SK-N-DZ (cell line): ENCODE measurements at regions not wholly inside any gene's neighbourhood (a gene's known extent, or its start where the extent isn't known, plus 50 kb on each side); places are given as distances from the start of the nearest gene placed in this dataset.
A peak's percentile ranks its signal among the peaks of the same experiment; 100 is the strongest.
"Not testable (repeated sequence)": the region's sequence is repeated elsewhere in the genome, so short reads cannot be mapped to it uniquely, and the experiment has no call there.

Source experiments
- DNase-seq: peaks from one replicate; pipeline ENCODE4 v3.0.0-alpha.2; 2015; ENCODE audit warnings: low spot score

DNA sequence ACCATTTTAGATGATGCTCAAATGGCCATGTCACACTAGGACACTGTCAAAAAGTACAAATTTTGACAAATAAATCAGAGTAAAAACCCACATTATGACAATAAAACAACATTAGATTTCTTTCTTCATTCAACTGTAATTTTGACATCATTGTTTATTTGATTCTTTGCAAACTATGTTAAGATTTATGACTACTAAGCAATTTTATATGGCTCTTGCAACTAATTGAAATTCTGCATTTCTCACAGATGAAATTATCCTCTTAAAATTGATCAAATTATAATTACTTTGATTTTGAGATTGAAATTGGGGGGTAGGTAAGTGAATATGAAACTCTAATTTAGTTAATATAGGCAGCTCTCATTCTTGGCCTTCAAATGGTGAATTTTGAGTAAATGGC lies 59.8 kb downstream of the ATOH1 start:
- DNase-seq: no peak

DNA sequence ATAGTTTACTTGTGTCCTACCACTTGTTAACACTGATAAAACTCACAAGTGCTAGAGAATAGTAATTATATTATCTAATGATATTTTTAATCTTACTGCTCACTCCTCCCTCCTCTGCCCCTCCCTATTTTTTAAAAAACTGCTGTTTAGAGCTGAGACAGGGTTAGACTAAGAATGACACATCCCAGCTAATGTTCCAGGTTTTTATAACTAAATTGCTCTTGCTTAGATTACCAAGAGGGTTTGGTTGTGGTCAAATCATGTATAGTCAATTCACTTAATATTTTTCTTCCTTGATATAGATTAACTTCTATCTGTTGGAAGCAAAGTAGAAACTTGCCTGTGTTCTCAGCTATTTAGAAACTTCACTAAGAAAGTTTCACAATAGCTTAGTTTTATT lies 60.2 kb downstream of the ATOH1 start:
- no peak for DNase-seq

DNA sequence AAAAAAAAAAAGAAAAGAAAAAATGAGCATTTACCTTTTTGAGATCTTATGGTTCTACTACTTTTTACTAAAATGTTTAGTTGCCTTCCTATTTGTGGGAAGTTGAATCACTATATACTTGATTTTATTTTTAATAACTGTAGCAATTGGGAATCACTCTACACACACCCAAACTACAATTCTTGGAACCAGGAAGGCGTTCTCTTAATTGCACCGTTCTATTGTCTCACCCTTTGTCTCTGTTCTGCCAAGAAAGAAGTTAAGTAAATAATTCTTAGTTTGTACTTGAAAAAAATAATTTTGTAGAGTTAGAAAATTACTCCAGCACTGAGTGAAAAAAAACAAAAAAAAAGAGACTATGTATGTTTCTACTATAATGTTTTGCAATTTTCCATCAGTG lies 62.7 kb downstream of the ATOH1 start:
- DNase-seq: no peak

DNA sequence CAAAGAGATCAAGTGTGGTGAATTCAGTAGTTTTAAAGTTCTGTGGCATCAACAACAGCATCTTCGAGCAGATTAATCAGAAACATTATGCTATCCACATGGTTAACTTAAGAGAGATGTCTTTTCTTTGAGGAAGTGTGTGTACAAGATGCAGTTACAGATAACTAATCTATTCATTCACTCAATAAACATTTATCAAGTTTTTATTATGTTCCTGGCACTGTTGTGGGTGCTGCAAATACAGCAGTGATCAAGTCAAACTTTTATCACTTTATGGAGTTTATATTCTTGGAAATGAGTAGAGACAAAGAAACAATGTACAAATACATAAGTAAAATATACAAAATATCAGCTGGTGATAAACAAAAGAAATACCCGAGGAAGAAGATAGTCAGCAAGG lies 66.4 kb downstream of the ATOH1 start:
- DNase-seq: no peak

DNA sequence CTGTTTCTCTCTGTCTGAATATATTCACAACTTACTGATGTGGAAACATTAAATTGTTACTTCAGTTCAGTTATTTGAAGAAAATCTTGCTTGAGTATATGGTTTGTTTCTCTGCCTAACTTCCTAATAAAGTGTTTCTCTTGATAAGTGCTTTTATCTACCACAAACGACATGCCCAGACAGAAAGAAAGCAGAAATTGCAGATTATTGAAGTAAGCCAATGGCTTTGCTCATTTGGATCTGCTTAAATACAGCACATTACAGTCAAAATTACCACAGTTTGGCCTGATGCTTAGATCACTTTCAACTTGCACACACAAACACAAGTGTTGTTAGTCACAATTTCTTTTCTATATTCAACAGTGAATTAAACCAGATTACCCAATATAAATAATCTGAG lies 68.0 kb downstream of the ATOH1 start:
- DNase-seq: no peak

DNA sequence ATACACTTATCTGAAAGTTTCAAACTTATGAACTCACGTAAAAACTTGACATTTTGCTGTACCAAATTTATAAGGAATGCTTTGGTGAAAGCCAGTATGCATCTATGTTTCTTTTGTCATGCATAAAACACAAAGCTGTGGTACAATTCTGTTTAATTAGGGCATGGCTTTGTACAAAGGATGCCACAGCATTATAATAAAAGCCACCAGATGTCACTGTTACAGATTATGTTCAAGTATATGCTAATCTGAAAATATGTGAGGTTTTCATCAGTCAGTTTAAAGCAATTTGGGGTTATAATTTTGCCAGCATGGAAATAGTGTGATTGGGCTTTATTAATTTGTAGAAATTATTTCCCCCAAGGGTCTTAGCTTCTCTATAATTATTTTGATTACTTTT lies 69.0 kb downstream of the ATOH1 start:
- peak; percentile 20 for DNase-seq

DNA sequence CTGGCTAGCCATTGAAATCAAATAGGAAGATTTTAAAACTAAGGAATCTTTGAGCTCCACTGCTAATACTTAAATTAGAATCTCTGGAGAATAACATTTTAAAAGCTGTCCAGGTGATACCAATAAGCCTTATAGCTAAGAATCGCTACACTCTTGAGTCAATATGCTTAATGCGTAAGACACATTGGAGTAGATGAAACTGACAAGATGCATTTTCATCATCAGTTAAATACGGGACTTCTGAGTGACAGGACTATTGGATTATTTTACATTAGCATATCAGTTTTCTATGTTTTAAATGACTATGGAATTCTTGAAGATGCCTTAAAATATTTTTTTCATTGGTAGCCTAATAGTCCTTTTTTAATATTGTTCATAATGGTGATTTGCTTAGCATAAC lies 80.2 kb downstream of the ATOH1 start:
- DNase-seq: no peak

DNA sequence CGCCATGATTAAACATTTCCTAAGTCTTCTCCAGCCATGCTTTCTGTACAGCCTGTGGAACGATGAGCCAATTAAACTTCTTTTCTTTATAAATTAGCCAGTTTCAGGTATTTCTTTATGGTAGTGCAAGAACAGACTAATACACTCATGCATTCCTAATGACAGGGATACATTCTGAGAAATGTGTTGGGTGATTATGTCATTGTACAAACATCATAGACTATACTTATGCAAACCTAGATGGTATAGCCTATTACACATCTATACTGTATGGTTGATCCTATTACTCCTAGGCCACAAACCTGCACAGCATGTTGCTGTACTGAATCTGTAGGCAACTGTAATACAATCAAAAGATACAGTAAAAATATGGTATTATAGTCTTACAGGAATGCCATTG lies 83.1 kb downstream of the ATOH1 start:
- DNase-seq: no peak

DNA sequence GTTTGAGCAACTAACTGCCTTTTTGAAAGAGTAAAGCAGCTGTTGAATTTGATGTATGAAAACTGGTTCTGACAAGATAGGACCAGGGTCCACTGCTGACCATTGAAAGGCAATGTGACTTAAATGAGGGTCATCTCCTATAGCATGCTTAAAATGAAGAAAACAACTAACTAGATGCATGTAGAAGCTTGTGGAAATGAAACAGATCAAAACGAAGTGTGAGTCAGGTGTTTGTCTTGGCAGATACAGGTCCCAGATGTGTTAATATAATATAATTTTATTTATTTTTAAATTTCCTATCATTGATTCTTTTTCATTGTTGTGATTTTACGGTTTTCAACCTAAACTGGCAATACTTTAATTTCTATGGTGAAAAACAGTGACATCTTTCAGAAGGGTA lies 83.6 kb downstream of the ATOH1 start:
- DNase-seq: no peak

DNA sequence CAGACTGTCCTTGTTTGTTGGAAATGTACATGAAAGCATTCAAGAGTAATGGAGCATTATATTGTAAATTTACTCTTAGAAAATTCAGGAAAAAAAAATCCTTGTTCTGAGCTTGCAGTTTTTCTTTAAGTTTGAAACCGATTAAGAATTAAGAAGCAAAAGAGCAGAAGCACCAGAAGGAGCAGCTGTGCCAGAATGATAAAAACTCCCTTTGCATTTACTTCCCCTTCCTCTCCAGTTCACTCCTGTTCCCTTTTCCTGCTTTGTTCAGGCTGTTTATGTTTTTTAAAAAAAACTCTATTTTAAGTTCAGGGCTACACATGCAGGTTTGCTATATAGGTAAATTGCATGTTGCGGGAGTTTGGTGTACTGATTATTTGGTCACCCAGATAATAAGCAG lies 90.3 kb downstream of the ATOH1 start:
- no peak for DNase-seq

DNA sequence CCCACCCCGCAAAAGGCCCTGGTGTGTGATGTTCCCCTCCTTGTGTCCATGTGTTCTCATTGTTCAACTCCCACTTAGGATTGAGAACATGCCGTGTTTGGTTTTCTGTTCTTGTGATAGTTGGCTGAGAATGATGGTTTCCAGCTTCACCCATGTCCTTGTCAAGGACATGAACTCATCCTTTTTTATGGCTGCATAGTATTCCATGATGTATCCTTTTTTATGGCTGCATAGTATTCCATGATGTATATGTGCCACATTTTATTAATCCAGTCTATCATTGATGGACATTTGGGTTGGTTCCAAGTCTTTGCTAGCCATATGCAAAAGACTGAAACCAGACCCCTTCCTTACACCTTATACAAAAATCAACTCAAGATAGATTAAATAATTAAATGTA lies 95.0 kb downstream of the ATOH1 start:
- not testable (repeated sequence) for DNase-seq

DNA sequence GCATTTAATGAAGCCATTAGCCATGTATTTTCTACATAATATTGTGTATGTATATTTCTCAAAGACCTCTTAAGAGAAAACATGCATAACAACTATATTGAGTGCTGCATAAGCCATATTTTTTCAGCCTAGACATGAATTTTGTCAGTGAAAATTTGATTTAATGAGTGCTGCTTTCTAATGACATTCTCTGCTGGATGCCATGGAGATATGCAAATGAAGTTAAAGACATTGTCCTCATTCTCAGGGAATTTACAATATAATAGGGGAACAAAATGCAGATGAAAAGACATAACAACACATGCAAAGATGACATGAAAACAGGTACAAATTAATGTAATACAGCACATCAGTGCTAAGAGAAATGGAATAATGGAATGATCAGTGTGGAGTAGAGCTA lies 118.7 kb downstream of the ATOH1 start:
- no peak for DNase-seq

DNA sequence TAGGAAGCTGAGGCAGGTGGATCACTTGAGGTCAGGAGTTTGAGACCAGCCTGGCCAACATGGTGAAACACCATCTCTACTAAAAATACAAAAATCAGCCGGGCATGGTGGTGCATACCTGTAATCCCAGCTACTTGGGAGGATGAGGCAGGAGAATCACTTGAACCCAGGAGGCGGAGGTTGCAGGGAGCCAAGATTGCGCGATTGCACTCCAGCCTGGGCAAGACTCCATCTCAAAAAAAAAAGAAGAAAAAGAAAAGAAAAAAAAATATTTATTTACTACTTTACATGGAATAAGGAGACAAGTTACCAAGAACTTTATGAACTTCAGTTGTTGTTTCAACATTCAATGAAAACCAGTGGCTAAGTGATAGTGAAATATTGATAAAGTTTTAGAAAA lies 121.7 kb downstream of the ATOH1 start:
- DNase-seq: not testable (repeated sequence)

DNA sequence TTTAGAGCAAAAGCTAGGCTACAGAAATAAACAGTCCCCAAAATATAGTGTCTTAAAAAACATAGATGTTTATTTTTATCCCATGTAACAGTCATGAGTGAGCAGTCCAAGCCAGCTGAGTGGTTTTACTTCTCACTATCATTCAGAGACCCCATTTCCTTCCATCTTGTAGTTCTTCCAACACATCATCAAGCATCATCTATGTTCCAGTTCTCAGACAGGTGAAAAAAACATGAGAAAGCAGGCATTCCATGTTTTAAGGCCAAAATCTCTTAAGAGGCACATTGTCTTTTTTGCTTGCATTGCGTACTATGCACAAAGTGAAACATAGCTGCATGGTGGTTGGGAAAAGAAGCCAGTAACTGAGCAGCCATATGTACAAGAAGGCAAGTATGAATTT lies 128.6 kb downstream of the ATOH1 start:
- DNase-seq: no peak

DNA sequence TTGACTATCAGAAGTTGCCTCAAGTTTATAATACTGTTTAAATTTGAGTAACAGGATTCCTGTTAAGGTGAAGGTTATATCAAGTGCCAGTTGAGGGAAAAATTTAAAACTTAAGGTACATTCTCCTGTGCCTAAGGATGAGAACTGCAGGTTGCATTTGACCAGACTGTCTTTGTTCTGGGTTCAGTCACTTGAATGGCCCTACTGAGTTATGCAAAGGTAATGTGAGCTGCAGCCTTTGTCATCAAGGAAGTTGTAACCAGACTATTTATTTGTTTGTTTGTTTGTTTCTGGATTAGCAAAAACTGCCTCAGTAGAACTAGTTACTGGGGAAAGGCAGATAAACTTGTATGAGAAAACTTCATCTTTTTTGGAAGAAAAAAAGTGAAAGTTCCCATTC lies 131.9 kb downstream of the ATOH1 start:
- no peak for DNase-seq

DNA sequence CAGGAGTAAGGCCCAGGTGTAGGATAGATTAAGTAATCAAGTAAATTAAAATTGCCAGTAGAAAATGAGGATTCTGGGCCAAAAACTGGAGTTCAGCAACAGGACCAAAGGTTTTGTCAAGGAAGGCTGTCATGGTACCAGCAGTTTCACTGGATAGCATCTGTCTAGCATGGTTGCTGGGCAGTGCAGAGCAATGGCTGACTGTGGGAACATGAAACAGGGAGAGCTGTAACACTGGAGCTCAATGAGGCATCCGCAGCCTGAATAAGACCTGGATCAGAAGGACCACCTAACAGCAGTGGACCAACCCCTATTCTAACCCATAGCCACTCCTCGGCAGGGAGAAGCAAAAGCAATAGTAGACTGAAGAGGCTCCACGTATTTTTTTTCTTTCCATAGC lies 132.4 kb downstream of the ATOH1 start:
- no peak for DNase-seq

DNA sequence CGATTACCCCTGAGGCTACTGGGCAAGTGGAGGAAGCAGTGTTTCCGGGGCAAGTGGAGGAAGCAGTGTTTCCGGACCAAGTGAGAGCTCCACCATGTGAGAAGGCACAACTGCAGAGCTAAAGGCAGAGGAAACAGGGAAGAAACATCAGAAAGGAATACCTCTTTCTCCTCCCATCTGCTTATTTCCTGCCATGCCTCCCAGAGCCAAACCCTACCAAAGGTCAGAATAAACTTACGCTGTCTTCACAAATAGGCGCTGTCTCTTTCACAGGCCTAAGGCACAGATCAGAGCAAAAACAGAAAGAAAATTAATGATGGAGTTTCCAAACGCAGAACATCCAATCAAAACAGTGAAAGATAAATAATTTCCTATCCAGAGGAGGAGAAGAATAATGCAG lies 153.0 kb downstream of the ATOH1 start:
- DNase-seq: no peak

DNA sequence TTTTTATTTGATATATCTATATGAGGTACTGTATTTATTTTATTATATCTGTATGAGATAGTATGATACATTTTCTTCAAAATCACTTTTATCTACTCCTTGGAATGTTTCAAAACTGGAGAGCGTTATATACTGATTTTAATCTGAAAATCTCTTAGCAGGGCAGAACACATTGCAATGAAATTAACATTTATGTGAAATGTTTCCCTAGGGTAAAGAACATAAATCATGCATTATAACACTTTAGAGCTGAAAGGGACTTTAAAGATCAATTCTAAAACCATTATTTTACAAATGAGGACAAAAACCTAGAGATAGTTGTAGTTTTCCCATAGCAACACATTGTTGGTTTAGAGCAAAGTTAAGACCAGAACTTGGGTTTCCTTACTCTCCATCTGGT lies 153.7 kb downstream of the ATOH1 start:
- no peak for DNase-seq

DNA sequence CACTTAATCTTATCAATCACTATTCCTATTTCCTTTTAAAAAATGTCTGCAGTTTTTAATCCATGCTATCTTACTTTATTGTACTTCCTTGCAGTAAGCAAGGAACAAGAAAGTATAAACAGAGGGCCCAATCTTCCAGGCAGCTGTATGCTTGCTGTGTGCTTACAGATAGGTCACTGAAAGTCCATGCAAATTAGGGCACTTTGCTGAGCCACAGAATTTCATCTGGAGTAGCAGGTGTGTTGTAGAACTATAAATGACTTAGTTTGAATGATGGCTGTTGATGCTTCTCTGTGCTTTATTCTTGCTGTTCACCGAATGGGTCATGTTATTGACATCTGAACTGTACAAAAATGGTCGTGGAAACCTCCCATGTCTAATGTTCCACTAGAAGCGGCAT lies 154.6 kb downstream of the ATOH1 start:
- no peak for DNase-seq

DNA sequence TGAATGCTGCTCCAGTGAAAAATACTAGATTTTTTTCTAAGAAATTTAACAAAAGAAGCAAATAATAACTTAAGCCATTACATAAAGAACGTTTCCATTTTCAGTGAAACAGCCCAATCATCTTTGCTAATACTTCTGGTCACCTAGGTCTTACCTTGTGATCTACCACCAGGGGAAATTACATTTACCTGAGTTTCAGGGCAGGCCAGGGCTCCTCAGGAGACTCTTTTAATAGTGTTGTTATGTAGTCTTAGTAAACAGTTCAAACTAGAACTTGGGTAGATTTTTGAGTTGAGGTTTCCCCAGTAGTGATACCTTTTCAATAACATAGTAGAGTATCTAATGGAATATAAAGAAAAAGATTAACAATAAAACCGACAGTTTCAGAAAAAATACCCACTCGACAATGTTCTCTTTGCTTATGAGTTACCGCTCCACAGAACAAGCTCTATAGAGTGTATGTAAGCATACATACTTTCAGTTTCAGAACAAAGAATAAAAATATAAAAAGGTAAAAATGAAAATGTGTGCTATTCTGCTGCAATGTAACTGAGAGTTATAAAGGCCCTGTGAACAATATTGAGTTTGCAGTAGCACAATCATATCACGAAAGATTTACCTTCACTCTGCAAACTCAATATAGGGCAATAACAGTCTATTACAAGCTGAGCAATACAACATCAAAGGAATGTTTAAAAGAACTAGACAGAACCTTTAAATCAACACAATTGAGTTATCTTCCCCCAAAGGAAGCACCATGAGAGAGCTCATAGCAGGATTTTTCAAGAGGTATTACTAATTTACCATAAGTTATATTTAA lies 165.8 kb downstream of the ATOH1 start:
- no peak for DNase-seq

DNA sequence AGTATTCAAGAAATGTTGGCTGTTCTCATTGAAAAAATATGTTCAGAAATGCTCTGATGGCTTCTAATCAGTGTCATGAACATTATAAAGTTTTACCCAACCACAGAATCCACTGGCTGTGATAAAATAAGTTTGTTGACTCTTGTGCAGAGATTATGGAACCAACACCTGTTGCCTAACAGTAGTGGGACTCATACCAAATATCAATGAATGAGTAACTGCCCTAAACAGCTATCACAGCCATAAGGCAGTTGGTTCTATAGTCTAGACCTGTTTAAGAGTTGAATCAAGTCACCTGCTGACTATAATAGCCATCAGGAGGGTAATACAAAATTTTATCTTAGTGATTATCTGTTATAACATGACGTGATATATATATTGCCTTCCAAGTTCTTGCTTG lies 168.3 kb downstream of the ATOH1 start:
- DNase-seq: no peak

DNA sequence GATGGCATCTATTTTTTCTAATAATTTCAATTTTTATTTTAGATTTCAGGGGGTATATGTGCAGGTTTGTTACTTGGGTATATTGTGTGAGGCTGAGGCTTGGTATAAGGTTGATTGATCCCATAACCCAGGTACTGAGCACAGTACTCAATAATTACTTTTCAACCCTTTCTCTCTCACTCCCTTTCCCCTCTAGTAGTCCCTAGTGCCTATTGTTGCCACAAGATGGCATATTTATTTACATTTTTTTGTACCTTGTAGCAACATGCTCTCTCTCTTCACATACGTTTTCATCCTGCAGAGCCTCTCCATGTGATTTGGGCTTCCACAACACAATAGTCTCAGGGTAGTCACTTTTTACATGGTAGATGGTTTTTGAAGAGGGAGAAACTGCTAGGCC lies 172.0 kb downstream of the ATOH1 start:
- no peak for DNase-seq

DNA sequence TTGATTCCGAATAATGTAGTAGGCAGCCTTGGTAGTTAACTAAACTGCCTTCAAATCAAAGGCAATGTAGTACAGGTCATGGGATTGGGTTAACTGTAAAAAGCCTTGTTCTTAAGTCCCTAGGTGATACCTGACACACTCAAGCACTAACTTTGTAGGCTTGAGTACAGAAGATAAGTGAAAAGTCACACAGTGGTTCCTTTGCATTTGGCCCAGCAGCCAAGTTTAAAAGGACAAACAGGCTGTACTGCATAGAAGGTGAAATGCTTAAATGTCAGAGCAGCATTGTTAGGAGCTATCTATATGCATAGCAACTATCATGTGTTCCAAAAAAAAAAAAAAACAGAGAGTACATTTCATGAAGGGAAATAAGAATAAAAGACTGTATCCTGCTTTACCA lies 178.4 kb downstream of the ATOH1 start:
- DNase-seq: no peak

DNA sequence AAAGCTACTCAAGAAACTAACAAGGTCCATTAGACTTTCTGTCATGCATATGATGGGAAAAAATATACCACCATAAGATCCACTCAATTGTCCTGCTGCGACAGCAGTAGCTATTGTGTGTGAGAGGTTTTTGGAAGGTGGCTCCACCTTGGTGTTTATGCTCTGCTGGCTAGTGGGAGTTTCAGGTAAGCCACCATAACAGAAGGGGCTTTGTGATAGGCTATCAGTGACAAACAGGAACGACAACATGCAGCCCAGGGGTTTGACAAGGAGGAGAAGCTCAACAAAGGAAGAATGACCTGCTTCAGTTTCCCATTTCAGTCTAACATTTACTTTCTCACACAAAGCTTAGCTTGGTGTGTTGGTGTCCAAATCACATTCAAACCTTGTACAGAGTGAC lies 182.6 kb downstream of the ATOH1 start:
- no peak for DNase-seq
